ENCODE measurements at regions not wholly inside any gene's neighbourhood (a gene's known extent, or its start where the extent isn't known, plus 50 kb on each side); places are given as distances from the start of the nearest gene placed in this dataset.

DNA sequence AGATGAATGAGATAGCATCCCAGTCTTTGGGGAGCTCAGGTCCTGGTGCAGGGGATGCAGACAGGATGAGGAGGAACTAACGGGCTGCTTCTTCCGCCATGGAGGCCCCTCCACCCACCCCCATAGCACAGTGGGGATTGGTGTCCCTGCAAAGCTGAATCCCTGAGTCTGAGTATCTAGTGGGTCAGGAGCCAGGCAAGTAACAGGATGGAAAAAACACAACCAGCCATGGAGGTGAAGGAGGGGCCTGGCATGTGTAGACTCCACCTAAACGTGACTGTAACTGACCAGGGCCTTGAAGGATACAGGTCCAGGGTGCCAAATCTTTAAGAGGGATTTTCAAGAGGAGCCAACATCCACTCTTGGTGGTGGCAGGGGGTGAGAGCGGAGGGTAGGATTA lies 327.8 kb upstream of the MSX2 start:
- DNase-seq (ENCODE audit: low spot score in 2 of 2) (no peak), FAIRE-seq (no peak)

DNA sequence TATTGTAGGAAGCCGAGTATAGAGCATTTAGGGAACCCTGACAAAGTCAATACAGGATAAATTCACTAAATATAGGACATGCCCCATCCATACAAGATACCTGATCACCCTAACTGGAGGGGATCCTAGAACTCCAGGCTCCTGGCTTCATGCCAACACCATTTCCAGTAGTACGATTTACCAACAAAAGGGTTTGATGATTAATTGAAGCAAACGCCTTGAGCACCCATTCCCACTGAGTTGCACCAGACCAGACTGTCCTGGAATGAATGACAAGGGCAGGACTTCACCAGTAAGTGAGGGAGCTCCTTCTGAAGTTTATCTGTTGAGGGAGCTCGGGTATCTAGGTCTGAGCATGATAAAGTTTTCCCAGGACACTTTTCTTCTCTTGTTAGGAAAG lies 327.2 kb upstream of the MSX2 start:
- no peak for FAIRE-seq
- no peak for DNase-seq (ENCODE audit: low spot score in 2 of 2)

DNA sequence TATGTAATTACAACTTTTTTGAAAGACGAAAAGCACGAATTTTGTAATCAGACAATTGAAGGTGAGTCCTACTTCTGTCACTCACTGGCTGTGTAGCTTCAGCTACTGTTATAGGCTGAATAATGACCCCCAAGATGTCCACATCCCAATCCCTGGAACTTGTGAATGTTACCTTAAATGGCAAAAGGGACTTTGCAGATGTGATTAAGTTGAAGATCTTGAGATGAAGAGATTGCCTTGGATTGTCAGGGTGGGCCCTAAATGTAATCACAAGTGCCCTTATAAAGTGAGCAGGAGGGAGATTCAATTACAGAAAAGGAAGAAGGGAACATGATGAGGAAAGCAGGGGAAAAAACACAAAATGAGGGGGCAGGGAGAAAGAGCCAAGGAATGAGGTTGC lies 326.2 kb upstream of the MSX2 start:
- DNase-seq (ENCODE audit: low spot score in 2 of 2) (no peak), FAIRE-seq (no peak)

DNA sequence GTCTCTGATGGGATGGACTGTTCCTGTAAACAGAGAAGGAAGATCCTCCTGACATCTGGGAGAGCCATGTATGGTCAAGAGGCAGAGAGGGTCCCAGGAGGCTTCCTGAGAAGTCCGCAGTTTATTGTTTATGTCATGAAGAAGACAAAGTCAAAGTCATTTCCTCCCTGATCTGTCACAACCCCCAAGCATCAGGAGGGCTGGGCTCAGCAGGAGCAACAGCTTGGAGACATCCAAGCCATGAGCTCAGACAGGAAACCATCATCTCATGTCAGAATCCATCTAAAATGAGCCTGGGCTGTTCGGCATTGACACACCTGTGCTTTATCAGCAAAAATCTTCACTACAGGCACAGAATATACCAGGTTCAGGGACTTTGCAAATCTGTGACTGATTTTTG lies 325.0 kb upstream of the MSX2 start:
- FAIRE-seq (no peak), DNase-seq (ENCODE audit: low spot score in 2 of 2) (no peak)

DNA sequence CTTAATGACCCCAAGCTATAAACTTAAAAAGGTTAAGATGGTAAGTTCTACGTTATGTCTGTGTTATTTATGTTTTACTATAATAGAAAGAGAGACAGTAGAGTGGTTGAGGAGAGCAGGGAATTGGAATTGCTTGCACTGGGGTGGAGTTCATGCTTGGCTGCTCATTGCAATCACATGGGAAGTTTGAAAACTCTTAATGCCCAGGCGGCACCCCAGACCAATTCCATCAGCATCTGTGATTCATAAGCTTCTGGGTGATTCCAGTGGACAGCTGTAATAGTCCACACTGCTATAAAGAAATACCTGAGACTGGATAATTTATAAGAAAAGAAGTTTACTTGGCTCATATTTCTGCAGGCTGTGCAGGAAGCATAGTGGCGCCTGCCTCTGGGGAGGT lies 323.9 kb upstream of the MSX2 start:
- DNase-seq (ENCODE audit: low spot score in 2 of 2) (no peak), FAIRE-seq (no peak)

DNA sequence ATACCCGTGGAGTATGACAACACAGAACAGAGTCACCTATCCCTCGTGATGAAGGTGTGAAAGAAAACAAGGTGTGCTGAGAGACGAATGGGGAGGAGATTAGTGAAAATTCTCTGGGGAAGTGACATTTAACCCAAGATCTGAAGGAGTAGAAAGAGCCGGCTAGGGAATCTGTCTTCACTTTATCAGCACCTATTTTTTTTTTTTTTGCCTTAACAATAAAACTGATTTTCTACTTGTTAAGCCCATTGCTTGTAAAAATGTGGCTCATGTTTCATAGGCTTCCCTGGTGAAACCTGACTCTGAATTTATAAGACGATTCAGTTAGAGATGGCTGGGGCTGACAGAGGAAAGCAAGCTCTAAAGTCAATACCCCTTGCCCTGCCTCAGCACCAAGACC lies 322.6 kb upstream of the MSX2 start:
- no peak for FAIRE-seq
- DNase-seq (ENCODE audit: low spot score in 2 of 2): no peak

DNA sequence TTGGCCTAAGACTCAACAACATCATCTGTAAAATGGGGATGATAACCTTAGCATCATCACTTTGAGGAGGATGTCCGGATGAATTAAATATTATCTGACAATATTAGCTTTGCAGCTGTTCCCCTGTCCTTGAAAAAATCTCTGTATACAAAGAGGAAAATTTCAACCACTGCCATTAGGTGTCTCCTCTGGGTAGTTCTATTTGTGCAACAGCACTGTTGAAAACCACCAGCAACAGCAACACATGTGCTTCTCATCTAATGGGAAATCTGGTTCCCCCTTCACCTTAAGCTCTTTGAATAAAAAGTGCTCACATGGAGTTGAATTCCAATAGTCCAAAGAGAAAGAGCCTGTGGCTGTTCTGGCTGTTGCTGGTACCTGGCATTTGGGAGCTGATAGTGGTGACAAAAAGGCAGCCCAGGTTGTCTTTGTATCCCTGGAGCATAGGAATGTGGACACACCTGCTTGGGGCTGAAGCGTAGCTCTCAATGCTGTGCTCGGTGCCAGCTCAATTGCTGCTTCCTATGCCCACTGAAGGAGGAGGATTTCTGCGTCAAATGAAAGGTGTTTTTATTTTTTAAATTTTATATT lies 322.1 kb upstream of the MSX2 start:
- no peak for FAIRE-seq

DNA sequence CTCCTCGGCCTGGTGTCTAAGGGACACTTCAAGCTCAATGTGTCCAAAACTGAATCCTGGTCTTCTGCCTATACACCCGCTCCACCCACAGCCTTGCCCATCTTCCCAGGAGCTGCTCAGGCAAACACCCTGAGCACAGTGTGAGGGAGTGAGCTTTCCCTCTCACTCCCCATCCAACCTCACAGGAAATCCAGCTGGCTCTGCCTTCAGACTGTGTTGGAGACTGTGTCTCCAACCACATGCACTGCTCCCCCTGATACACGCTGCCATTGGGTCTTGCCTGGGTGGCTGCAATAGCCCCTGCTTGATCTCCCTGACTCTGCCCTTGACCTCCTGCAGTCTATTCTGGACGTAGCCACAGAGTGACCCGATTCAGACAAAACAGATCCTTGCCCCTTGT lies 319.5 kb upstream of the MSX2 start:
- DNase-seq (ENCODE audit: low spot score in 2 of 2): no peak
- no peak for FAIRE-seq

More for the DNA sequence above, 322.1 kb upstream of the MSX2 start:
- DNase-seq (ENCODE audit: low spot score in 2 of 2): no peak

DNA sequence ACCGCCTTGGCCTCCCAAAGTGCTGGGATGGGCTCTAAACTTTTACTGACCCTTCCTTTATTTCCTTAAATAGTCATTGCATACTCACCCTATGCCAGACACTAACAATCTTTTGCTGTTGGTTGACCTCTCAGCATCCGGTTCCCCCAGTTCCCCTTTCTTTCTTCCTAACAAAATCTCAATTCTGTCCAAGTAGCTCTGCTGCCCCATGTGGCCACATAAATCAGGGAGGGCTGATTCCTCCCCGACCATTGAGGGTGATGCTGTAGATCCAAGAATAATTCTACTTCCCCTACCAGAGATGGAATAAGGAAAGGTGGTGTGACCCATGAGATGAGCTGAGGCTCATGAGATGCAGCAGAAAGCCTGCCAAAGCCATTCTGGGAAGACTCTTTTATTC lies 315.3 kb upstream of the MSX2 start:
- FAIRE-seq: no peak
- DNase-seq (ENCODE audit: low spot score in 2 of 2): no peak

DNA sequence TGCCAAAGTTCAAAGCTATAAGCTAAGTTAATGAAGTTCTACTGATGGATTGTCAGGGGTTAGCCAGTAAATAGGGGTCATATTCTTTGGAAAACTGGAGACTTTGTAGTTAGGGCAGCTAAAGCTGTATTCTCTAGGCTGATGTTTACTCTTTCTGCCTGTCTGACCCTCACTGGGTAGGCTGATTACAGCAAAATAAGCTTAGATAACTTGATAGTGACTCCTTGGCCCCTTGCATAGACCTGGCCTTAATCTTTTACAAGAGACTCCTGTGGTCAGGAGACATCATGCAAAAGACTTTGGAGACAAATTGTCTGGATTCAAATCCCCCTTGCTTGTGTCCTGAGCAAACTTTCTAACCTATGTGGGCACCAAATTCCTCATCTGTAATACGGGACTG lies 314.4 kb upstream of the MSX2 start:
- no peak for FAIRE-seq
- DNase-seq (ENCODE audit: low spot score in 2 of 2): no peak

DNA sequence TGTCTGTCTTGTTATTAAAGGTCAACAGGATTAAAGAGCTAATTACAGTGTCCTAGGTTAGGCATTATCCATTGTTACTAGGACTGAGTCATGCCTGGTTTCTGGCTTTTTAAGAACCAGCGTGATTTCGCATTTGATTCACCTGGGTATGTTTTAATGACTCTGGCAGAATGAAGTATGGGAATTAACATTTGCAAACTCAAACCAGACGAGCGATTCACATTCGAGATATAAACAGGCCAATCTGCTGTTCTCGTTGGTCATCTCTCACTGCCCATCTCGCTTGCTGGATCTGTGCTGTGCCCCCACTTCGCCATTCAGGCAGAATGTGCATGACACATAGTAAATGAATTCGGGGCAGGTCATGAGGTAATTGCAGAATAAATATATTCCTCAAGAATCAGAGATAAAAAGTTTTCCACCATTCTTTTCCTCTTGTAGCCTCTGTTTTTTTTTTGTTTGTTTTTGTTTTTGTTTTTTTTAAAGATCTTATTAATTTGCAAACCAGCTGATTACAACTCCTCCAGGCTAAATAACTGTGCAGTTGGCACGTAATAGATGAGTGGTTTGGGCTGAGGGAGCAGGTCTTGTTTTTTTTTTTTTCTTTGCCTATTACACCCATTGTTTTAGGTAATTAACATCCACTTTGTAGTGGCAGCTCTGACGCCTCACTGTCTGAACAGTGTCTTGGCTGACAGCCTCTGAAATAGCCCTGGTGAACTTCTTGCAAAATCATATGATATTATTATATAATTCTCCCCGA lies 313.5 kb upstream of the MSX2 start:
- no peak for FAIRE-seq

DNA sequence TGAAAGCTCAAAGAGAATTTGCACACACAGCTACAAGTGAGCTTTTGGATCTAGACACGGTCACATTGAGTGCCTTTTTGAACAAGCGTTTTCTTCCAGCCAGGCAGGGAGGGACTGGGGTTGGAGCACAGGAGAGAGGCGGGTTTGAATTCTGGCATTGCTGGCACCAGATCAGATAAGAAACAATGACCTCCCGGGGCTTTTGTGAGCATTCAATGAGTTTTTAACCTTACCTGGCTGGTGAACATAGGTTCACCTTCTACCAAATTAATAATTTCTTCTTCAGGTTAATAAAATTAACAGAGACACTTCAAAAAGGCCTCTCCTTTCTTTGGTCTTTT lies 312.9 kb upstream of the MSX2 start:
- FAIRE-seq (no peak), DNase-seq (ENCODE audit: low spot score in 2 of 2) (no peak)

More for the DNA sequence above, 313.5 kb upstream of the MSX2 start:
- DNase-seq (ENCODE audit: low spot score in 2 of 2): no peak

DNA sequence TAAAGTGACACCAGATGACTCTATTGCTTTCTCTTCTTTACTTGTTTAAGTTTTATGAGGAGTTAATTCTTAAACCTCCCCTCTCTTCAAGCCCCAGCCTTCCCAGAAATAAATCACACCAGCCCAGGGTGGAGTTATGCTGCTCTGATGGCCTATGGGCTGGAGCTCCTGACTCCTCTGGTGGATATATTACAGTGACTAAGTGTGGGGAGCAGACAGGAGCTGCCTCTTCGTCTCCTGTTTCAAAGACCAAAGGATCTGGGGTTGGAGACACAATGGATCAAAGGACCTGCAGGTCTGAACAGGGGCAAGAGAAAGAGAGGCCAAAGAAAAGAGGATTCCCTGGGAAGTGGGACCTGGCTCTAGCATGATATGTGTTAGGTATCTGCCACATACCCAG lies 312.0 kb upstream of the MSX2 start:
- FAIRE-seq (no peak), DNase-seq (ENCODE audit: low spot score in 2 of 2) (no peak)

DNA sequence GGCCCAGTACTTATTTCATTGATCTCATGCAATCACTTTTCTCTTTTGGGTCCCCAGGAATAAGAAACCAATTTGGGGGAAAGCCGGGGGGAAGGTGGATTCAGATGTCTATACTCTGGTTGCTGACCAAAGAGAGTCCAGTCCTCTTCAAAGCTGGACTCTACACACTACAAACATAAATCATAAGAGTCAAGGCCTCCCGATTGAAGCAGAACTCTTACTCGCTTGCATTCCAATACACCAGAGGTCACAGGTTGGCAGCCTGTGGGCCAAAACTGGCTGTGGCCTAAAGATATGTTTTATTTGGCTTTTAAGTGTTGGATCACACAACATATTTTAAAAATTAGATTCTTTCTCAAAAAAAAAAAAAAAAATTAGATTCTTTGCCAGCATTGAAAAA lies 311.4 kb upstream of the MSX2 start:
- FAIRE-seq: no peak
- DNase-seq (ENCODE audit: low spot score in 2 of 2): no peak

DNA sequence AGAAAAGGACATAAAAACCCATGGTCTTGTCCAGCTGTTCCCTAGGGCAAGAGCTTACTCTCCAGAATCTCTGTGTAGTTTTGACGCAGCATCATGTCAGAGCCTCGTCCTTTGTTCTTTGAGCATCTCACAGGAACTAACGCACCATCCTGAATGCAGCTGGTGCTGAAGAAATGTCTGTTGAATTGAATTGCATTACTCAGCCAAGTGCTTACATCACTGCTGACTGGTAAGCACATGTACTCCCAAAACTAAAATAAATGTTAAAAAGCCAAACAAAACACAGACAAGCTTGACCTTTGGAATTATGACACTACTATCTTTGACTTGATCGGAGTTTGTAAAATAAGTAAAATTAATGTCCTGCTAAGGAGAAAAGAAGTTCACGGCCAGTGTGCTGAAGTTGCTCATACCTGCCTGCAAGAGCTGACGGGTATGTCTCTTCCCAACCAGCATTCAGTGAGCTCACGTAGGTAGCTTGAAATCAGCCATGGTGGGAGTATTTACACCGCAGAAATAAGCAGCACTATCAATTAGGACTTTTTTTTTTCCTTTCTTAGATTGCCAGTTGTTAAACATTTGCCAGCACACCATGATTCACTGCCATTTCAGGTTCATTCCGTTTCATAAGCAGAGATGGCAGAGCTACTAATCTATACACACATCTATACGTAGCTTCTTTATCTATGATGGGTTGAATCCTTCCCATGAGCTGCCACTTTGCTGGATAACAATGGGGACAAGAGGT lies 310.6 kb upstream of the MSX2 start:
- FAIRE-seq (no peak), DNase-seq (ENCODE audit: low spot score in 2 of 2) (no peak)

DNA sequence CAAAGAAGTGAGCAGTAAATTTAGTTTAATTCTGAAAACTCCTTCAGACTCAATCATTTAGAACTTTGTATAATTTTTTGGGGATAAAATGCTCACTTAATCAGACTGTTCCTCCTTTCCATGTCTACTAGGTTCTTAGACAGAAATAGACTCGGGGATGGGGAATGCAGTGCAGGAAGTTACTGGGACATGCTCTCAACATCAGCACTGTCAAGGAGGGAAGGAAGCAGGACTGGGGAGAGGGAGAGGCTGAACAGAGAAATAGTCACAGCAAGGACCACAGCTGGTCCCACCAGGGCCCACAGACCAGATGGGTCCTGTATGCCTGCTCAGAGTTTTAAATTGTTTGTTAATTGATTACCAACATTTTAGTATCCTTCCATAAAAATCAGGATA lies 310.1 kb upstream of the MSX2 start:
- FAIRE-seq (no peak), DNase-seq (ENCODE audit: low spot score in 2 of 2) (no peak)

DNA sequence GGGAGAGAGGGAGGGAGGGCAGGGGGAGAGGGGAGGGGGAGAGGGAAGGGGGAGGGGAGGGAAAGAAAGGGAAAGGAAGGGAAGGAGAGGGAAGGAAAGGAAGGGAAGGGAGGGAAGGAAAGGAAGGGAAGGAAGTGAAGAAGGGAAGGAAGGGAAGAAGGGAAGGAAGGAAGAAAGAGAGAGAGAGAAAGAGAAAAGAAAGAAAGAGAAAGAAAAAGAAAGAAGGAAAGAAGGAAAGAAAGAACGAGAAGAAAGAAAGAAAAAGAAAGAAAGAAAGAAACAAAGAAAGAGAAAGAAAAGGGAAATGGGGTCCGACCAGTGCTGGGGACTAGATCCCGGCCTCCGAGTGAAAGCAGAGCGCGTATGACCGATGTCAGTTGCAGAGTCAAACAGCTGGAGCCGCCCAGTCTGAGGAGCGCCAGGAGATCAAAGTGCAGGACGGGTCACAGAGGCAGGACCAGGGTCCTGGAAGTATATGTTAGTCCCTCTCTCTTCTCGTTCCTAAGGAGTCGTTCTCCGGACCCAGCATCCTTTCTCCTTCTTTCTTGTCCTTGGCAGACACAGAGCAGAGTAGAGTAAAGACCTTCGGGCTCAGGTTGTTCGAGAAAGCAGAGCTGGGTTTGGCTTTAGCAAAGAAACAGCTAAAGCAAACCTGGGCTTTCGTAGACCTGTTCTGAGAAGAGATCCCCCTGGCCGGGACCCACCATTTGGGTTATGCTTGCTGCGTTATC lies 305.4 kb upstream of the MSX2 start:
- FAIRE-seq: no peak
- DNase-seq (ENCODE audit: low spot score in 2 of 2): no peak

DNA sequence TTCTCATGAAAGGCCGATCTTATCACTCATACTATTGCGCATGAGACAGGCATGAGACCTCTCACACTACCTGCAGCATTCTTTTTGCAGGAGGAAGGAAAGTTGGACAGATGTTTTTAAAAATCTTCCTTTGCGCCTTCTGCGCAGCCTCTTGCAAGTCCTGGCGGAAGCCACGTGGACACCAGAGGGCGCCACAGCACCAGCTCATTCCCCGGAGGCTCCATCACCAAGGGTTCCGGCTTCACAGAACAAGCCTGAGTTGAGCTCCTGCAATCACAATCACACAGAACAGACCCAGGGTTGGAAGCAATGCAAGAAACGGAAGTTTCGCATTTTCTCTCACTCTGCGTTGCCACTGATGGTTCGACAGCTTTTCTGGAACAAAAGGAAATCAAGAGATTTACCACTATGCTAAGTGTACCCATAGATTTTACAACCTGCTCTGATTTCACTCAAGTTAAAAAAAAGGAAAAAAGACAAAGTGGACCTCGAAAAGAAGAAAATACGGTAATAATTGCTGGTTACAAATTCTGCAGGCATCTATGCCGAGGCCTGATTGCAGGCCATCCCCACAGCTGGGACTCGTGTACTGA lies 304.7 kb upstream of the MSX2 start:
- FAIRE-seq (peak; percentile 43), DNase-seq (ENCODE audit: low spot score in 2 of 2) (peak; percentile 29 to 76)

DNA sequence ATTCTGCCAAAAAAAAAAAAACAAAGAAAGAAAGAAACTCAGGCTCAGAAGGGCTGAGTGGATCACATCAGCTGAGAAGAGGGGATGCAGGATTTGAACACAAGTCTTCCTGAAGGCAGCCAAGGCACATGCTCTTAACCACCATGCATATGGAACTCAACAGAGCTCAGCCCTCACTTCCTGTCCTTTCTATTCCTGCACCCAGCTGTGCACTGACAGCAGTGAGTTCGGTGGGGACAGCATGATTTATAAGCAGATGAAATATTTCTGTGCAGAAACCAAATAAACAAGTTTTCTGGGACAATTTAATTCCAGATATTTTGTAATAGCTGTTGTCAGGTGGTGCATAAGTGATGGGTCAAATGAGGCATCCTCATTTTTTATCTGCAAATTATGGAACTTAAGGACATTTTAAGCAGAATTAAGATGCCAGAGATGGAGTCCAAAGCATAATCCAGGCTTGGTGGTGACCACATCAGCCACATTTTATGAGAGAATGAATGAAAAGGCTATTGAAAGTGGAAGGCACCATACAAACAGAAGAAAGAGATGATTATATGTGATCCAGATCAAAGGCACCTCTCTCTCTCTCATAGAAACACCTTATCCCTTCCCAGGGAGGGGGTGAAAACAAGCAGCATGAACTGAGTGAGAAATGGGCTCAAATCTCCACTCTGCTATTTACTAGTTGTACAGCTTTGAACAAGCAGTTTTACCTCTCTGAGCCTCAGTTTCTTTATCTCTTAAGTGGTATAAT lies 303.6 kb upstream of the MSX2 start:
- DNase-seq (ENCODE audit: low spot score in 2 of 2) (no peak), FAIRE-seq (no peak)

DNA sequence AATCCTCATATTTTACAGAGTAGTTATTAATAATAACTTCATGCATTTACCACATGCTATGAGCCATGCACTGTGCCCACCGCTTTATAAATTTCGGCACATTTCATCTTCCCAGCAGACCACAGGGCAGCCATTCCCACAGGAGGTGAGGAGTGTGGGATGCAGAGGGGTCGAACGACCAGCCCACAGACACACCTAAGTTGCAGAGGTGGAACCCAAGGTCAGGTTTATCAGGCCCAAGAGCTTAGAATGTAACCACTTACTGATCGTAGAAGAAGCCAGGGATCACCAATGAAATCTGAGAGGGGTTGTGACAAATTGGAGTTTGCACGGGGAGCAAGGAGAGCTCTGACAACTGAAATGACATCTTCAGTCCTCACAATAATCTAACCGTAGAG lies 303.0 kb upstream of the MSX2 start:
- FAIRE-seq: no peak
- no peak for DNase-seq (ENCODE audit: low spot score in 2 of 2)
